Effector CD8-positive, alpha-beta T cell (primary cell): ENCODE measurements at regions not wholly inside any gene's neighbourhood (a gene's known extent, or its start where the extent isn't known, plus 50 kb on each side); places are given as distances from the start of the nearest gene placed in this dataset.
"Not testable (repeated sequence)": the region's sequence is repeated elsewhere in the genome, so short reads cannot be mapped to it uniquely, and the experiment has no call there.

ENCODE experiments used
- DNase-seq: peaks from one replicate; lab custom pipeline; 2025; lab: John Stamatoyannopoulos, UW

- no peak for DNase-seq
Observed at GRCh38 chr14:100419856-100420255, 96.7 kb downstream of the SLC25A47 start.

GRCh38 chr14:100421756-100422470 lies 98.8 kb downstream of the SLC25A47 start:
- no peak for DNase-seq

GRCh38 chr14:100422556-100423316 lies 99.6 kb downstream of the SLC25A47 start:
- no peak for DNase-seq

- DNase-seq, result no peak
Observed at GRCh38 chr14:100423317-100424010, 100.3 kb downstream of the SLC25A47 start.

- no peak for DNase-seq
Observed at GRCh38 chr14:100424504-100425428, 101.6 kb downstream of the SLC25A47 start.

GRCh38 chr14:100425429-100425827 lies 102.3 kb downstream of the SLC25A47 start:
- DNase-seq, result no peak

- no peak for DNase-seq
Observed at GRCh38 chr14:100426314-100426713, 103.2 kb downstream of the SLC25A47 start.

- DNase-seq, result no peak
Observed at GRCh38 chr14:100427166-100427565, 104.0 kb downstream of the SLC25A47 start.

- DNase-seq, result no peak
Observed at GRCh38 chr14:100428727-100429126, 105.6 kb downstream of the SLC25A47 start.

GRCh38 chr14:100429537-100429936 lies 106.4 kb downstream of the SLC25A47 start:
- no peak for DNase-seq

GRCh38 chr14:100430571-100430970 lies 107.4 kb downstream of the SLC25A47 start:
- no peak for DNase-seq

GRCh38 chr14:100431461-100431860 lies 108.3 kb downstream of the SLC25A47 start:
- not testable (repeated sequence) for DNase-seq

- no peak for DNase-seq
Observed at GRCh38 chr14:100432652-100433427, 109.7 kb downstream of the SLC25A47 start.

- no peak for DNase-seq
Observed at GRCh38 chr14:100433428-100433814, 110.3 kb downstream of the SLC25A47 start.

GRCh38 chr14:100434033-100434601 lies 111.0 kb downstream of the SLC25A47 start:
- no peak for DNase-seq

GRCh38 chr14:100434911-100435438 lies 111.8 kb downstream of the SLC25A47 start:
- DNase-seq, result no peak

- no peak for DNase-seq
Observed at GRCh38 chr14:100435459-100435858, 112.3 kb downstream of the SLC25A47 start.

GRCh38 chr14:100436745-100437406 lies 113.7 kb downstream of the SLC25A47 start:
- no peak for DNase-seq

- no peak for DNase-seq
Observed at GRCh38 chr14:100438271-100438670, 115.1 kb downstream of the SLC25A47 start.
